ENCODE measurements at regions not wholly inside any gene's neighbourhood (a gene's known extent, or its start where the extent isn't known, plus 50 kb on each side); places are given as distances from the start of the nearest gene placed in this dataset.

DNA sequence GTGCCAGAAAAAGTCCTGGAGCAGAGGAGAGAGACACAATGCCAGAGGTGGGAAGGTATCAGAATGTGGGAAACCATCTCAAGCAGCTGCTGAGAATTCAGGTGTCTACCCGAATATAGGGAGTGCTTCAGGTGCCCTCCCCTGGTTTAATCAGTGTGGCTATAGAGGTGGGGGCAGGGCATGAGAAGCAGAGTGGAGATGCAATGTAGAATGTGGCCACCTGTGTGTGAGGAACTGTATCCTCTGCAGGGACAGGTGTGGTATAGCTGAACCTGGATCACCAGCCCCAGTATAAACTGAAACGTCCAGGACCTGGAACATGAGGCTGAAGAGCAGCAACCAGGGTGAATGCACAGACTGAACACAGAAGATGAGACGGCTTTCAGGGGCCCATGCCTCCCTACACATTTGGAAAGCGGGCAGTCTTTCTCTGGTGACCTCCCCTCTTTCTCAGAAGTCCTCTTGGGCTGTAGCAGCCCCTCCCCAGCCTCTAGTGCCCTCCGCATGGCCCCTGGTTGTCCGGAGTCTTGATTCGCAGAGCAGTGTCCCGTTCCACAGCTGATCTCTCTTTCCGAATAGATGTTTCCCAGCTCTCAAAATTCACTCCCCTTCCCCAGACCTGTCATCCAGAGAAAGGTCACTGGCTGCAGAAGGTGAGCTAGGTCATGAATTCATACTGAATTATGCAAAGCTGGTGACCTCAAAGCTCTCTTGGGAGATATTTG is 103.1 kb downstream of the ABHD5 start:
- H3K27ac ChIP-seq (ENCODE audit: low read depth in 1 of 2, low read length in 1 of 2) = no peak overlapping the region
- H3K9me3 ChIP-seq (ENCODE audit: control insufficient read depth in 4 of 4, insufficient read depth in 3 of 4, low read length in 3 of 4) = peaks cover 0 to 2% (median 0%) of the 10 kb centered on the region in 4 donors
- TF ChIP-seq, protein P1, sequence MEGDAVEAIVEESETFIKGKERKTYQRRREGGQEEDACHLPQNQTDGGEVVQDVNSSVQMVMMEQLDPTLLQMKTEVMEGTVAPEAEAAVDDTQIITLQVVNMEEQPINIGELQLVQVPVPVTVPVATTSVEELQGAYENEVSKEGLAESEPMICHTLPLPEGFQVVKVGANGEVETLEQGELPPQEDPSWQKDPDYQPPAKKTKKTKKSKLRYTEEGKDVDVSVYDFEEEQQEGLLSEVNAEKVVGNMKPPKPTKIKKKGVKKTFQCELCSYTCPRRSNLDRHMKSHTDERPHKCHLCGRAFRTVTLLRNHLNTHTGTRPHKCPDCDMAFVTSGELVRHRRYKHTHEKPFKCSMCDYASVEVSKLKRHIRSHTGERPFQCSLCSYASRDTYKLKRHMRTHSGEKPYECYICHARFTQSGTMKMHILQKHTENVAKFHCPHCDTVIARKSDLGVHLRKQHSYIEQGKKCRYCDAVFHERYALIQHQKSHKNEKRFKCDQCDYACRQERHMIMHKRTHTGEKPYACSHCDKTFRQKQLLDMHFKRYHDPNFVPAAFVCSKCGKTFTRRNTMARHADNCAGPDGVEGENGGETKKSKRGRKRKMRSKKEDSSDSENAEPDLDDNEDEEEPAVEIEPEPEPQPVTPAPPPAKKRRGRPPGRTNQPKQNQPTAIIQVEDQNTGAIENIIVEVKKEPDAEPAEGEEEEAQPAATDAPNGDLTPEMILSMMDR (IDR thresholded peaks at IDR 0.05; ENCODE audit: control extremely low read depth, extremely low read depth) = no peak
- H3K4me3 ChIP-seq = no peak overlapping the region
- DNase-seq (no peak), ATAC-seq (ENCODE audit: insufficient read depth, low FRiP score) (no peak)
- 88 to 93% methylated on average over 9 of the region's 9 CpGs for WGBS, 2 donors
- H3K27me3 ChIP-seq (ENCODE audit: control insufficient read depth in 3 of 3, insufficient read depth in 3 of 3, low read length in 2 of 3) = peaks cover 0 to 2% (median 0%) of the 10 kb centered on the region in 3 donors
- no peaks in the 10 kb centered on the region for H3K4me1 ChIP-seq (ENCODE audit: control insufficient read depth in 5 of 5, insufficient read depth in 5 of 5, low read length in 5 of 5)
- H3K36me3 ChIP-seq (ENCODE audit: control insufficient read depth in 4 of 4, insufficient read depth in 4 of 4, low read length in 4 of 4) = no peaks in the 10 kb centered on the region
- no peak overlapping the region for H3K9ac ChIP-seq (ENCODE audit: insufficient read depth in 1 of 2, low read length in 2 of 2)

DNA sequence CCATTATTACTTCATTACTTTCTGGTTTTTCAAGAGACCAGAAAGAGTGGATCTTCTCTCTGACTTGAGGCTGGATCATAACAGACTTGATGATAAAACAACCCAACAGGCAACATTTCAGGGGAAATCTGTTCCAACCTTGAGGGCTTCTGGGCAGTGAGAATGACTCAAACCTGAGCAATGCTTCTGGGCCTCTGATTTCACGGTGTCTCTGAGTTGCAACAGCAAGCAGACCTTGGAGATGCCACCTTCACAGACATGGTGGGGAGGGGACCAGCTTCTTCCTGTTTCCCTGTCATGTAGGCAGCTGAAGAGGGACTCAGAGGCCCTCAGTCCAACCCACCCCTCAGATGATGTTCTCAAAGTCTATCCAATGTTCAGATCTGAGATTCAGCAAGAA is 104.0 kb downstream of the ABHD5 start:
- TF ChIP-seq, protein P1 (IDR thresholded peaks at IDR 0.05; ENCODE audit: control extremely low read depth, extremely low read depth) = no peak
- no peak for ATAC-seq (ENCODE audit: insufficient read depth, low FRiP score)
- H3K27me3 ChIP-seq (ENCODE audit: control insufficient read depth in 3 of 3, insufficient read depth in 3 of 3, low read length in 2 of 3) = peaks cover 0 to 2% (median 0%) of the 10 kb centered on the region in 3 donors
- no peak overlapping the region for H3K4me3 ChIP-seq
- H3K9me3 ChIP-seq (ENCODE audit: control insufficient read depth in 4 of 4, insufficient read depth in 3 of 4, low read length in 3 of 4) = peaks cover 0 to 3% (median under 1%) of the 10 kb centered on the region in 4 donors
- WGBS, 2 donors = 55 to 86% methylated on average over 1 of the region's 1 CpG
- no peak overlapping the region for H3K27ac ChIP-seq (ENCODE audit: low read depth in 1 of 2, low read length in 1 of 2)
- H3K4me1 ChIP-seq (ENCODE audit: control insufficient read depth in 5 of 5, insufficient read depth in 5 of 5, low read length in 5 of 5) = no peaks in the 10 kb centered on the region
- H3K36me3 ChIP-seq (ENCODE audit: control insufficient read depth in 4 of 4, insufficient read depth in 4 of 4, low read length in 4 of 4) = no peaks in the 10 kb centered on the region
- H3K9ac ChIP-seq (ENCODE audit: insufficient read depth in 1 of 2, low read length in 2 of 2) = no peak overlapping the region
- DNase-seq = no peak

DNA sequence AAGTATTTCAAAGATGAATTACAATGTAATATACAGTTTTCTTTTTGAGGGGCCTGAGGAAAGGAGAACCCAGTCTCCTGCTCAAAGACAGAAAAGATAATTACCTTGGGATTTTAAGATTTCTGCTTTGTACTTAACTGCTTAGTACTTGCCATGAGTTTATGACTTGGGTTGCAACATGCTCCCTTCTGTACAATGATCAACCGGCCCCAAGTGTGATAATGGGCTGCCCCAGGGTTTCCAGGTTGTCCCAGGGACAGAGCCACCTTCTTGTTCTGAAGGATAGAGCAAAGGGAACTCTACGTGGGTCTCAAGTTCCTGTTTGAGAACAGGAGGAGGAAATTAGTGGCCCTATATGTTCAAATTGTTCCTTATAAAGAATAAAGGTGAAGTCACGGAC is 104.8 kb downstream of the ABHD5 start:
- ATAC-seq (ENCODE audit: insufficient read depth, low FRiP score) = no peak

More for the DNA sequence above, 104.8 kb downstream of the ABHD5 start:
- Histone ChIP-seq H3K4me1 (ENCODE audit: control insufficient read depth in 5 of 5, insufficient read depth in 5 of 5, low read length in 5 of 5) (no peaks in the 10 kb centered on the region), H3K27ac (ENCODE audit: low read depth in 1 of 2, low read length in 1 of 2) (no peak overlapping the region), H3K9ac (ENCODE audit: insufficient read depth in 1 of 2, low read length in 2 of 2) (no peak overlapping the region), H3K9me3 (ENCODE audit: control insufficient read depth in 4 of 4, insufficient read depth in 3 of 4, low read length in 3 of 4) (peaks cover 0 to 3% (median under 1%) of the 10 kb centered on the region in 4 donors), H3K36me3 (ENCODE audit: control insufficient read depth in 4 of 4, insufficient read depth in 4 of 4, low read length in 4 of 4) (no peaks in the 10 kb centered on the region), H3K4me3 (no peak overlapping the region), H3K27me3 (ENCODE audit: control insufficient read depth in 3 of 3, insufficient read depth in 3 of 3, low read length in 2 of 3) (peaks cover 0 to 2% (median 0%) of the 10 kb centered on the region in 3 donors)
- TF ChIP-seq, protein P1 (IDR thresholded peaks at IDR 0.05; ENCODE audit: control extremely low read depth, extremely low read depth) = no peak
- 72 to 73% methylated on average over 3 of the region's 3 CpGs for WGBS, 2 donors
- DNase-seq = no peak

Measured in lung (tissue), 11 donors.